Uterus (tissue), 2 donors: ENCODE measurements at regions not wholly inside any gene's neighbourhood (a gene's known extent, or its start where the extent isn't known, plus 50 kb on each side); places are given as distances from the start of the nearest gene placed in this dataset.

Experiments used
- POLR2A ChIP-seq, 2 donors: fragments of 450-650 bp; IDR thresholded peaks; one replicate each; pipeline ENCODE4 v1.6.1; 2016; ENCODE audit warnings: antibody characterized with exemption in 2 of 2, mild to moderate bottlenecking in 1 of 2, moderate library complexity in 1 of 2
- TF ChIP-seq, protein P1 (sequence below), 4 experiments: fragments of 200-600 bp in 2 of 4; fragments of 450-650 bp in 2 of 4; sonication (generic) in 2 of 4; IDR thresholded peaks; one replicate each; pipeline ENCODE4 v1.5.1; 2016 to 2019; ENCODE audit warnings: antibody characterized with exemption in 4 of 4, mild to moderate bottlenecking in 2 of 4, moderate library complexity in 1 of 4

- TF ChIP-seq, protein P1, sequence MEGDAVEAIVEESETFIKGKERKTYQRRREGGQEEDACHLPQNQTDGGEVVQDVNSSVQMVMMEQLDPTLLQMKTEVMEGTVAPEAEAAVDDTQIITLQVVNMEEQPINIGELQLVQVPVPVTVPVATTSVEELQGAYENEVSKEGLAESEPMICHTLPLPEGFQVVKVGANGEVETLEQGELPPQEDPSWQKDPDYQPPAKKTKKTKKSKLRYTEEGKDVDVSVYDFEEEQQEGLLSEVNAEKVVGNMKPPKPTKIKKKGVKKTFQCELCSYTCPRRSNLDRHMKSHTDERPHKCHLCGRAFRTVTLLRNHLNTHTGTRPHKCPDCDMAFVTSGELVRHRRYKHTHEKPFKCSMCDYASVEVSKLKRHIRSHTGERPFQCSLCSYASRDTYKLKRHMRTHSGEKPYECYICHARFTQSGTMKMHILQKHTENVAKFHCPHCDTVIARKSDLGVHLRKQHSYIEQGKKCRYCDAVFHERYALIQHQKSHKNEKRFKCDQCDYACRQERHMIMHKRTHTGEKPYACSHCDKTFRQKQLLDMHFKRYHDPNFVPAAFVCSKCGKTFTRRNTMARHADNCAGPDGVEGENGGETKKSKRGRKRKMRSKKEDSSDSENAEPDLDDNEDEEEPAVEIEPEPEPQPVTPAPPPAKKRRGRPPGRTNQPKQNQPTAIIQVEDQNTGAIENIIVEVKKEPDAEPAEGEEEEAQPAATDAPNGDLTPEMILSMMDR (IDR thresholded peaks at IDR 0.05): no peak
- no peak for TF ChIP-seq POLR2A (IDR thresholded peaks at IDR 0.05)
Observed at GRCh38 chr5:152135827-152136226, 211.2 kb upstream of the GLRA1 start.
